Germinal center (tissue), 1 donor: ENCODE measurements at regions not wholly inside any gene's neighbourhood (a gene's known extent, or its start where the extent isn't known, plus 50 kb on each side); places are given as distances from the start of the nearest gene placed in this dataset.

Experiments
- DNase-seq: peaks from one replicate; pipeline ENCODE4 v3.0.0; 2012; ENCODE audit warnings: mixed read lengths, low spot score

DNA sequence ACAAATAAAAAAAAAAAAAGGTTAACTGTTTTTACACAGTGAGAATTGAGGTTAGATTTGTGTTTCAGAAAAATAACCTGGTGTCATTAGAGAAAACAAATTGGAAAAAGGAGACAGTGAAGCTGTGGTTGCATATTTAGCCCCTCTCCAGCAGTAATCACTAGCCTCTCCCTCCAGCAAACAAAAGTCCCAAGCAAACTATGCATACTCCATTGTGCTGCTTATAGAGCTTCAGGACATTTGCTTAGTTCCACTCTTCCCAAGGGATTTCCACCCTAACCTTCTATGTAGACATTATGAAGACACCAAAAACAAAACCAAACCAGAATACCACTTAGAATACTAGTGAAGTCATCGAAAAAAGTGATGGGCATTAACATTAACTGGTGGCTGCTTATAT is 534.2 kb upstream of the CDH2 start:
- no peak for DNase-seq

DNA sequence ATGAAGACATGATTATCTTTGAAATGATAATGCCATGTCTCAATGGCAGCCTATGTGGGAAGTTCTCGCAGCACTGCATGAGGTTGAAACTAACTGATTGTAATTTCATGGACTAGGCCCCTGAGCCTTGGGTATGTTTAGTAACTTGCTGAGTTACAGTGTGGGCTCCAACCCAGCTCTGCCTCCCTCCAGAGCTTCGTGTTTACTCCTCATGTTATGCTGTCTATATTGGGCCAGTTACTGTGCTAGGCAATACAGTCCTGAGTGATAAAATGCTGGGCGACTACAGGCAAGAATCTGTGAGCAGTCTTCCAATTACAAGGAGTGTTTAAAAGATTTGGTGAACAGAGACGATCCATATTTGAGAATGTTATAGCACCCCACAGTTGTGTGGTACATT is 530.1 kb upstream of the CDH2 start:
- no peak for DNase-seq

DNA sequence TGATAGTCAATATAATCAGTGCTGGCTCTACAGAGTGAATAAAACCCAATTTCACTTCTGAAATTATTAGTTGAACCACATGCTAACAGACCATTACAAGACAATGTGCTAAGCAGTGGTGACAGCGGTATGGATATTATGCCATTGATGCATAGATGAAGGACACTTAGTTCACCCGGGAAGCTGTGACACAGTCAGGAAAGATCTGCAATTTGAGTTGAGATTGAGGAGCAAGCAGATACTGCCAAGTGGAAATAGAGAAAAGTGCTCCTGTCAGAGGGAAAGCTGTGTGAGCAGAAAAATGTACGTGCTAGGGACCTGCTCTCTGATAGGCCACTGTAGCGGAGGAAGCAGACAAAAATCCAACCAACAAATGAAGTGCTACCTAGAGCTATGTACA is 529.5 kb upstream of the CDH2 start:
- DNase-seq, result no peak

DNA sequence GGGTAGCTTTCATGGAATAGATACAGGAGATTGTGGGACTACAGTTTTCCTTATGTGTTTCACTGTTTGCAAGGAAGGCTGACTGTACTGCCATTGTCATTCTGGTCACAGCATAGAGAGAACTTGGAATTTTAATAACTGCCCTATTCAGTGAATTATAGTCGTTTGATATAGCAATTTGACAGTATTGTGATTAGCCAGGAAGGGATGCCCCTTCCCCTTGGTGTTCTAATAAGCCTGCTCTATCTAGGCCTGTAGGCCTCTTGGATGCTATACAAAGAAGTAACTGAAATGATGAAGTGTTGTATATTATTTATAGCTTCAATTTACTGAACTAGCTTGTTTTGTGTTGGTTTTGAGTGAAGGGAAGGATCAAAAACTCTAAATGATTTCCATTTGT is 528.6 kb upstream of the CDH2 start:
- DNase-seq, result no peak

GRCh38 chr18:28692337-28692736 is 515.4 kb upstream of the CDH2 start:
- no peak for DNase-seq

DNA sequence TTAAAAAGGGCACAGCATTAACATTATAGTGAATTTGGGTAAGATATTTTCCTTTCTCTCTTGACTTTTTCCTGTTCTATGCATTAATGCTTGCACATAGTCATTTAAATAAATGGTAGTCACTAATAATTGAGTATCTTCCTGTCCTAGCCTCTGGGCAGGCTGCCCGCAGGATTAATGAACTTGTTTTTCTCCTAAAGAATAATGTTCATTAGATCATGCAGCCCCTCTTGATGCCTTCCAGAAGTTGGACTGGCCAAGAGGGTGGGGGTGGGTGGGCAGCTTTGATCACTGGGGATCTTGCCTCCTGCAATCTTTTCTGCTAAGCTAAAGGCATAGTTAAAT is 514.5 kb upstream of the CDH2 start:
- DNase-seq, result no peak

DNA sequence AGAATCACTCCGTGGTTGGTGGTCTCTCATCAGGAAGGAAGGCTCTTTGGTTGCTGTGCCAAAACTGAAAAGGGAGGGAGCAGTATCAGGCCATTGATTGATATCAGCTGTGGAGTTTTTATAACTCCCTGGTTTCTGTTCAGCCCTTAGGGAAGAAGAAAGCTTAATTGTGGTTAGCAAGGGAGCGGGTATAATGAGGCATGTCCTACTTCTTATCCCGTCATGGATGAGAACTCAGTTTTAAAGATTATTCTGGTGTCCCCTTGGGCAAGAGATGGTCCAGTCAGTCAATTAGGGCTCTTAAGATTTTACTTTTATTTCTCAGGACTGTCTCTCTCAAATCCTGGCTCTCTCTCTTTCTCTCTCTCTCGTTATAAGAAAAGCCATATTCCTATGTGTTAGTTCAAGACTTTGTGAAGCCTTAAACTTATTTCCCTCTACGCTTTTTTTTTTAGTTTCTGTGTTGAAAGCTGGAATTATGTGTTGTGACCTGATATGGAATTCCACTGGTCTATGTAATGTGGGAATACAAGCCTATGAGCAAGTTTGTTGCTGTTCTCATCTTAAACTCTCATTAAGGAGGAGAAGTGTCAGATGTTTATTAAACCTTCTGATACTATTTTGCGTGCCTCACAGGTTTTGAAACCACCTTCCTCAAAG is 514.0 kb upstream of the CDH2 start:
- no peak for DNase-seq

DNA sequence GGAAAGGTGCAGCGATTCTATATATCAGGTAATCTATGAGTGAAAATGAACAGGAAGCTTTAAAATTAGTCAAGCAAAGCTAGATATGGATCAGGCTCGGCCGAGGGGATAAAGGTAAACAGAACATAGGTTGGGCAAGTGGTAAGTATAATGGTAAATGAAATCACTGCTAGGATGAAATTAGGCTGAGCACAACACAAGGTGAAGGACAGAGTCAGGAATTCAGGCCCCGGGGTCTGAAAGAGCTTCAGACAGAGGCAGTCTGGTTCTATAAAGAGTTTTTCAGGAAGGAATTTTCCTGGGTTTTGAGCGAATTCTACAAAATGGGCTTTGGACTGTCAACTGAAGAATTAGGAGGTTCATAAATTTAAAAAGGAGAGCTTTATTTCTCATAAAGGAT is 513.2 kb upstream of the CDH2 start:
- DNase-seq, result no peak

DNA sequence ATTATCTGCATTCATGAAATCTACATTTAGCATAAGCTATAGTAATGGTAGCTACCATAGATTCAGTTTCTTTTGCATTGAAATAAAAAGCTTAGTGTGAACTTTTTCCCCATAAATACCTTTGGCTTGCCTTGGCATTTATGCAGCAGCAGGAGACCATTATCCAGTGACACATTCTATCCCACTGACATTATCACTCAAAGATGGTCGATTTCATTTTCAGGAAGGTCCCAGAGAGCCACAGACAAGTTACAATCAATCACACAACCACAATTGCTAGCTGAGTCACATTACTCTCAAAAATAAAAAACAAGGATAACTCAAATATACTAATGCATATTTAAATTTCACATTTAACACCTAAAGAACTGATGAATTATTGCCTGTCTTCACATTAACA is 512.7 kb upstream of the CDH2 start:
- no peak for DNase-seq

- DNase-seq, result no peak
Measured at GRCh38 chr18:28684746-28685355, 507.9 kb upstream of the CDH2 start.

GRCh38 chr18:28682912-28683311 is 506.0 kb upstream of the CDH2 start:
- DNase-seq, result no peak

DNA sequence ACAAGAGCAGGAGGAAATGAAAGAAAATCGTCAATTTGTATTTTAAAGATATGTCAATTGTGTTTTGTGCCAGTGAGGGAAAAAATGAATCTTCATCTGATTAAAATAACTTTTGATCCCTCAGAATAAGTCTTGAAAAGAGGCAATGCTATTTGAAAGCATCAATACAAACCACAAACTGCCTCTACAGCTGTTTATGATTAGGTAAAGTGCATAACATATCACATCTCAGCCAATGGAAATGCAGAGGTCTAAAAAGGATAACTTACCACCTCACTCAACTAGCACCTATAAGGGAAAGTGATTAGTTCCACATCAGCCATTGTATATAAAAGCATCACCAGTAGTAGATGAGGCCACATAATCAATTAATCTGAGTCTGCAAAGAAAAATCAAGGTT is 492.2 kb upstream of the CDH2 start:
- no peak for DNase-seq

- DNase-seq, result no peak
Measured at GRCh38 chr18:28666216-28666615, 489.3 kb upstream of the CDH2 start.

- DNase-seq, result no peak
Measured at GRCh38 chr18:28657961-28658360, 481.0 kb upstream of the CDH2 start.

DNA sequence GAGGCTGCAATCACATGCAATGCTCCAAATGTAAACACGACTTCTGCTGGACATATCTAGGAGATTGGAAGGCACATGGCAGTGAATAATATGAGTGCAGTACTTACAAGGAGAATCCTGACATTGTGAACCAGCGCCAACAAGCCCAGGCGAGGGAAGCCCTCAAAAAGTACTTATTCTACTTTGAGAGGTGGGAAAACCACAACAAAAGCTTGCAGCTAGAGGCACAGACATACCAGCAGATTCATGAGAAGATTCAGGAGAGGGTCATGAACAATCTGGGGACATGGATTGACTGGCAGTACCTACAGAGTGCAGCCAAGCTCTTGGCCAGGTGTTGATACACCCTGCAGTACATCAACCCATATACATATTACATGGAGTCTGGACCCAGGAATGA is 475.7 kb upstream of the CDH2 start:
- DNase-seq, result no peak

- no peak for DNase-seq
Measured at GRCh38 chr18:28651298-28651697, 474.4 kb upstream of the CDH2 start.

DNA sequence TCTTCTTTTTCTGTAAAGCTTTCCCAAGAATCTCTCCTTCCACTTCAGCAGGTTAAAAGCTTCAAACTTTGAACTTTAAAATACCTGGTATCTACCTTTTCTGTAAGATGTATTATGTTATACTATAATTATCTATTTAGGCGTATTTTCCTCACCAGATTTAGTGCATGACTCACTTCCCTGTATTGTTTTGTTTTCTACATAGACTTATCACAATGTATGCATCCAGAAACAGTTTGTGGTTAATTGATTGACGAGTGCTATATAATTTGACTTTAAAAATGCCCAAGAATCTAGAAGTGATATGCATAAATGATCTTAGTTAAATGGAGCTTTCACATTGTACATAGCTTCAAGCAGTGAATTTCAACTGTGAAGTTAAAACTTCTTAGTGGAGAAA is 473.9 kb upstream of the CDH2 start:
- DNase-seq, result no peak

DNA sequence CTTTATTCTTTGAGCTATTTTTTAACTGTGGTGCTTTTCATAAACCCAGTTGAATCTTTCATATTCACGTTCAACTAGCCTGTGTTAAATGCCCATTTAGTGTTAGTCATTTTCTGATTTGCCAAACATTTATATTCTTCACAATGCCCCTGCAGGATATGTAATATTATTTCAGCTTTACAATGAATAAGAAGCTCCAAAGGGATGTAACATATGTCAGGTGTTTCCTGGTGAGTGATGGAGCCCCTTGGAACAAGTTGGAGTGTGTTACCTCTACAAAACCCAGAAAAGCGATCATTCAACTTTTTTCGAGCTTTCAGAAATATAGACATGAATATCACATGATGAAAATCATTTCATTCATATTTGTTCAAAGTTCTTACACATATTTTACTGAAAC is 471.0 kb upstream of the CDH2 start:
- DNase-seq, result no peak

DNA sequence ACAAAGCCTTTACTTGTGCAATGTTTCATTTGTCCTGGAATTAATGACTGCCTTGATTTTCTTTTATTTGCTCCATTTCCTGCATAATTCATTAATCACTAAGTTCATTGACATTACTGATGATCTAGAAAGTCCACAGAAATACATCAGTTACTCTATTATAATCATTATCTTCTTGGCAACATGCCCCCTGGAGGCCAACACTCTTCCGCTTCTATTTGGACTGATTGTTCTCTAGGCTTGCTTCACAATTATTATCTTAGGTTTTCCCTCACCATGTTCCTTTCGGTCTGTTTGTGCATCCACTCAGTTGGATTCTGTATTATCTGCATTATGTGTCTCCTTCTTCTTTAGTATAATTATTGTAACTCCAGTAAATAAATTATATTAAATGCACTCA is 461.0 kb upstream of the CDH2 start:
- DNase-seq, result no peak

- no peak for DNase-seq
Measured at GRCh38 chr18:28635530-28635929, 458.6 kb upstream of the CDH2 start.

- no peak for DNase-seq
Measured at GRCh38 chr18:28626756-28627155, 449.8 kb upstream of the CDH2 start.

GRCh38 chr18:28607991-28608390 is 431.1 kb upstream of the CDH2 start:
- no peak for DNase-seq

DNA sequence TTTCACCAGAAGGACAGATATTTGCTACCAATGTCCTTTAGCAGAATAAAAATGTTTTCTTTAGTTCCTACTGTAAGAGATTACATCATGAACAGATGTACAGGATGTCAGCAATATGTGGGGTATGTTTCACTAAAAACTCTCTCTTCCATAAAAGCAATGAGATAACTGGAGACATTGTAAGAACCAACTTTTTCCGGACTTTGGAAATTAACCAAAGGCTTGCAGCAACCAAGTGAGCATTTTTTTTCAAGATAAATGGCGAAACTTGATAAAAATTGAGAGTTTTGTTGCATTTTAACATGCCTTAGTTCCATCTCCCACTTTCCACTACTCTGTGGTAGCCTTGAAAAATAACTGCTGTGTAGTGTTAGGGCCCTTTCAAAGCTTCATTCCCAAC is 429.8 kb upstream of the CDH2 start:
- DNase-seq, result no peak

DNA sequence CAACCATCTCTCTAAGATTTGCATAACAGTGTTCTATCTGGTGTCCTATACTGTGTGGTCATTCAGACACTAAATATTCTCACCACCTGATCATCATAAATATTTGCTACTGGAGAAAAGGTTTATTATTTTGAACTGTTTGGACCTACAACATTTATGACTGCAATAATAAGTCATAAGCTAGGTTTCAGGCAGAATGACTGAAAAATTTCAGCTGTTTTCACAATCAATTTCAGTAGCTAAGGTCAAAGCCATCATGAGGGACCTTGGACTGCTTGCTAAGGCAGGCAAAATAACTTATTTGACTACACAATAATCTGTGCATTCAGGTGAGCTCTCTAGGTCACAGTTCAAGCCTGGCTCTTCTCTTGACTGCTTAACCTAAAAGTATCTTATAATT is 425.5 kb upstream of the CDH2 start:
- no peak for DNase-seq

GRCh38 chr18:28594034-28594433 is 417.1 kb upstream of the CDH2 start:
- no peak for DNase-seq
